NCI-H1694 treated with DMSO at 0.1 percent for 48 hours (cell line): ENCODE measurements at regions not wholly inside any gene's neighbourhood (a gene's known extent, or its start where the extent isn't known, plus 50 kb on each side); places are given as distances from the start of the nearest gene placed in this dataset.
"Not testable (repeated sequence)": the region's sequence is repeated elsewhere in the genome, so short reads cannot be mapped to it uniquely, and the experiment has no call there.

ENCODE experiments used
- DNase-seq: peaks from one replicate; lab custom pipeline; 2025; lab: John Stamatoyannopoulos, UW

DNA sequence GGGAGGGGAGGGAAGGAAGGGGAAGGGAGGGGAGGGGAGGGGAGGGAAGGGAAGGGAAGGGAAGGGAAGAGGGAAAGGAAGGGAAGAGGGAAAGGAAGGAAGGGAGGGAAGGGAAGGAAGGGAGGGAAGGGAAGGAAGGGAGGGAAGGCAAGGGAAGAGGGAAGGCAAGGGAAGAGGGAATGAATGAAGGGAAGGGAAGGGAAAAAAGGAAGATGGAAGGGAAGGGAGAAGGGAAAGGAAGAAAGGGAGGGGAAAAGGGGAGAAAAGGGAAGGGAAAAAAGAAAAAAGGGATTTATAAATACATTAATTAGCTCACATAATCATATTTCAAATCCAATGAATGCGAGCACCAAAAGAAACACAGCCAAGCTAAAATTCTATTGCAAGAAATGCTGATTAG is 202.9 kb upstream of the LRRTM4 start:
- no peak for DNase-seq

DNA sequence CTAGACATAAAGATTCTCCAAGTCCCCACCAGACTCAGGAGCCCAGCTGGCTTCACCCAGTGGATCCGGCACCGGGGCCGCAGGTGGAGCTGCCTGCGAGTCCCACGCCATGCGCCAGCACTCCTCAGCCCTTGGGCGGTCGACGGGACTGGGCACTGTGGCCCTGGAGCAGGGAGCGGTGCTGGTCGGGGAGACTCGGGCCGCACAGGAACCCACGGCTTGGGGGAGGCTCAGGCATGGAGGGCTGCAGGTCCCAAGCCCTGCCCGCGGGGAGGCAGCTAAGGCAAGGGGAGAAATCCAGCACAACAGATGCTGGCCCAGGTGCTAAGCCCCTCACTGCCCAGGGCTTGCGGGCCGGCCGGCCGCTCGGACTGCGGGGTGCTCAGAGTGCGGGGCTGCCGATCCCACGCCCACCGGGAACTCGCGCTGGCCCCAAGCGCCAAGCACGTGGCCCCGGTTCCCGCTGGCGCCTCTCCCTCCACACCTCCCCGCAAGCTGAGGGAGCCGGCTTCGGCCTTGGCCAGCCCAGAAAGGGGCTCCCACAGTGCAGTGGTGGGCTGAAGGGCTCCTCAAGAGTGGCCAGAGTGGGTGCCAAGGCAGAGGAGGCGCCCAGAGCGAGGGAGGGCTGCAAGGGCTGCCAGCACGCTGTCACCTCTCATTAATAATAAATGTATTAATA is 212.6 kb upstream of the LRRTM4 start:
- not testable (repeated sequence) for DNase-seq

- DNase-seq: no peak
Observed at GRCh38 chr2:77737236-77737635, 215.1 kb upstream of the LRRTM4 start.

GRCh38 chr2:77746780-77747179 is 224.6 kb upstream of the LRRTM4 start:
- no peak for DNase-seq

GRCh38 chr2:77753710-77754345 is 231.7 kb upstream of the LRRTM4 start:
- DNase-seq: not testable (repeated sequence)

- DNase-seq: no peak
Observed at GRCh38 chr2:77767388-77768076, 245.4 kb upstream of the LRRTM4 start.

GRCh38 chr2:77768508-77768907 is 246.3 kb upstream of the LRRTM4 start:
- DNase-seq: no peak

DNA sequence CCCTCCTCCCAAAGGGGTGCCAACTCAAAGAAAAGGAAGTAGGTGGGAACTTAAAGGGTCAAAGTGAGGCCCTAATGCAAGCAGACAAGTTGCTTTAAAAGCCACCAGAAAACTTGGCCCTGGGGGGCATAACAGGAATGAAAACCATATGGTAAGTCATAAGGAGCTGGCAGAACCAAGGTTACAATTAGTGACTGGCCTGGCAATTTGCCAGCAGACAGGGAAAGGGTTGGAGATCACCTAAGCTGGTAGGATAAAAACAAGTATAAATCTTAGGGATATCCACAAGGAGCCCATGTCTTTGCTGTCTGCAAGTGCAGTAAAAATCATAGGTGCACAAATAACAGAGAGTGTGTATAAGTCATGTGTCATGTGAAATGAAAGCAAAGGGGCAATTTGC is 256.7 kb upstream of the LRRTM4 start:
- no peak for DNase-seq

- not testable (repeated sequence) for DNase-seq
Observed at GRCh38 chr2:77793500-77793899, 271.3 kb upstream of the LRRTM4 start.

DNA sequence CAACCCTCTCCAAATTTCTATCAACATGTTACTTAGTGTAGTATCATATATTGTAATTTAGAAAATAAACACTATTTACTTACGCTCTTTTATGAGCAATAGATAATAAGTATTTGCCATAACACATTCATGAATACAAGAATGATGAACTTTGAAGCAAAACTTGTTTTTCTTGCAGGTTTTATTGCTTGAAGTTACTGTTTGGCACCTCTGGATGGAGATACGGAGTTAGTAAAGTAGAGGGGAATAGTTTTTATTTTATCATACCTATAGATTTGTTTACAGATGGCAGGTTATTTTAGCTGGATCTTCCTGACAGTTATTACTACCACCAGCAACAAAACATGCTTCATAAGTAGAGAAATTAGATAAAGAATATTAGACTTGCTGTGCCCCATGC is 274.2 kb upstream of the LRRTM4 start:
- DNase-seq: no peak

- DNase-seq: no peak
Observed at GRCh38 chr2:77797088-77797487, 274.9 kb upstream of the LRRTM4 start.

GRCh38 chr2:77800410-77800809 is 278.2 kb upstream of the LRRTM4 start:
- DNase-seq: no peak

DNA sequence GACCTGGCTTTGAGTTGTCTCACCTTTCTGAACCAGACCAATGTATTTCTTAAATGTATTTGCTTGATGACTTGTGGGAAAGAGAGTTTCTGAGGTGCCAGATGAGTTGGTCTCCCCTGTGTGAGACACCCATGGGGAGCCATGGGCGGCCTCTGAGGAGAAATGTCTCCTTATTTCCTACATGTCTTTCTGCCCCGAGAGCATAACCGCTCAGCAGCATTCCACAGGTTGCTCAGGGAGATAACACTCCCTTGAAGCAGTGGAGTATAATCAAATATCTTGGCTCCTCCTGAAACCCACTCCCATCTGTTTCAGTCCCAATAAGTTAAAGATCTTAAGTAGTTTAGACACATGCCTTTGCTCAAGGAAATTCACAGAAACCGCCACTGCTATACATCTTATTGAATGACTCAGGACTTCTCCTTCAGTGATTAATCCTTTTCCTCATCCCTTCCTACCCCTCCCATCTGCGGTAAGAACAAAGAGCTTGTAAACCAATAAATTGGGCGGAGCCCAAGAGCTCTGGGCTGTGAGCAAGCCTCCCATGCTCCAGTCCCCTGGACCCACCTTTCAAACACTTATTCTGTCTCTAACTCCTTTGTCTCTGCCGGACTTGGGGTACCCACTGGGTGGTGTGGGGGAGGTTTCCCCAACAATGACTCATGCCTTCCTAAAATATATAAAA is 285.5 kb upstream of the LRRTM4 start:
- no peak for DNase-seq

GRCh38 chr2:77808599-77808998 is 286.4 kb upstream of the LRRTM4 start:
- DNase-seq: no peak

DNA sequence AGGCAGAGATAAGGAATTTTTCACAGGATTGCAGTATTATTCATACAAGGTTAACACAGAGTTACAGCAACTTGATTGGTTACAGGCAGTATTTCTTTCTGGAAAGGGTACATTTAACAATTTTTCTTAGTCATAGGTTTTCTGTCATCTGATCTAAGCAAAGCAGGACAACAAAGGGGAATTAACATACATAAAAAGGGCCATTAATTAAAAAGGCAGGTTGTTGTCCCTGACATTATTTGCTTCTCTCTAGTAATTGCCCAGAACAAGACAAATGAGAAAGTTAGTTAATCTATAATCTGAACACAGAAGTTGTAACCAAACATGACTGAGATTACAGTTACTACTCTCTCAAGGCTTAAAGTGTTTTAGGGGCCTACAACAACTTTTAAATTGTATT is 291.4 kb upstream of the LRRTM4 start:
- DNase-seq: no peak

- no peak for DNase-seq
Observed at GRCh38 chr2:77816618-77817017, 294.4 kb upstream of the LRRTM4 start.

GRCh38 chr2:77818186-77818585 is 296.0 kb upstream of the LRRTM4 start:
- DNase-seq: no peak

- no peak for DNase-seq
Observed at GRCh38 chr2:77823028-77823427, 300.9 kb upstream of the LRRTM4 start.

DNA sequence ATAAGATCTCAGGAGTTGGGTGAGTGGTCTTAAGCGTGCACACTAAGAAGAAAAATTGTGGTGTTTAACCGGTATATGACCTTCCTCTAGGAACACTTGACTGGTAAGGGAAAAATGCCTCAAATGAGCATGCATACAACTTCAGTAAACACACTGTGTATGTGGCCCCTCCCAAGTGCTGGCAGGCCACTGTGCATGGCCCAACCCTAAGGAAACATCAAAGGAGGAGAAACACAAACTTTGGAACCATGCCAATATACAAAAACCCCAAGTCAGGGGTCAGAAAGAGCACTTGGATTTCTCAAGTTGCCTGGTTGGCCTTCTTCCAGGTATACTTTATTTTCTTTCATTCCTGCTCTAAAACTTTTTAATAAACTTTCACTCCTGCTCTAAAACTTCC is 308.9 kb upstream of the LRRTM4 start:
- DNase-seq: no peak

DNA sequence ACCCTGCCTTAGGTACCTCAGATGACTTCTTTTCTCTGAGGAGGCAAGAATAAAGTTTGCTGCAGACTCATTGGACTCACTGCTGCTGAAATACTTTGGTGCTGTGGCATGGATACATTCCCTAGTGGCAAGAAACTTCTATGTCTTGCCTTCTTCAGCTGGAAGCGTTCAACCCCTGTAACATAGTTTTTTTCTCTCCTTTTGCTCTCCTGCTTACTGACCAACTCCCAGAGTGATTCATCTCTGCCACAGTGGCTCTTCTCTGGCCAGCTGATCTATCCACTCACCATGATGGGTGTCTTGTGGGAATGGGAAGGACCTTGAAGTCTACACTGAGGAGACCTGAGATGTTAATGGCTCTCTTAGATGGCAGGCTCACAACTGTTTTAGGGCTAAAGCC is 309.3 kb upstream of the LRRTM4 start:
- no peak for DNase-seq

DNA sequence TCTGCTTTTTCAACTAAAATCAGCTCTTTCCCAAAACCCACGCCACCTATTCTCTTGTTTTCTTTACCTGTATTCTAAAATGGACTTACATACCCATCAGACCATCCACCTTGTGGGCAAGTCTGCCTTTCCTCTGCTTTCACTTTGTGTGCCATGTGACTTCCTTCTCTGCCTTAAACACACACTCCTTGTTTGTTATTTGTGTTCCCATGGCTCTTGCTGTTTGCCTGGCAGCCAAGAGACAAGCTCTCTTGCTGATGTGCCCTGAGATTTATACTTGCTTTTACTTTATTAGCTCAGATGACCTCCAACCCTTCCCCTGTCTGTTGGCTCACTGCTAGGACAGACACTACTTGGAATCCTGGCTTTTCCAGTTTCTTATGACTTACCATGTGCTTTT is 309.7 kb upstream of the LRRTM4 start:
- DNase-seq: no peak

- DNase-seq: no peak
Observed at GRCh38 chr2:77834360-77835002, 312.3 kb upstream of the LRRTM4 start.
